Thyroid gland (tissue), 4 donors: ENCODE measurements at regions not wholly inside any gene's neighbourhood (a gene's known extent, or its start where the extent isn't known, plus 50 kb on each side); places are given as distances from the start of the nearest gene placed in this dataset.

Experiments used
- DNase-seq, 2 donors: peaks; one replicate each; pipeline ENCODE4 v3.0.0-alpha.2; 2019
- H3K27ac ChIP-seq, 3 donors: fragments of 200-600 bp; sonication (generic); 1 replicate in 2 of 3; 2 replicates in 1 of 3; pipeline ENCODE4 v1.5.1; 2016 to 2019; ENCODE audit warnings: mild to moderate bottlenecking in 1 of 3, moderate library complexity in 1 of 3
- H3K27me3 ChIP-seq: fragments of 200-600 bp; sonication (generic); one replicate; pipeline ENCODE4 v1.5.1; 2019
- H3K36me3 ChIP-seq, 2 donors: fragments of 200-600 bp; sonication (generic); one replicate each; pipeline ENCODE4 v1.5.1; 2016 to 2019
- H3K4me1 ChIP-seq, 2 donors: fragments of 200-600 bp; sonication (generic); one replicate each; pipeline ENCODE4 v1.5.1; 2017 to 2019
- H3K4me3 ChIP-seq, 3 donors: fragments of 200-600 bp; sonication (generic); replicated peaks in 1 of 3; 1 replicate in 2 of 3; 2 replicates in 1 of 3; pipeline ENCODE4 v1.5.1; 2016; ENCODE audit warnings: mild to moderate bottlenecking in 1 of 3
- H3K9me3 ChIP-seq: fragments of 200-600 bp; sonication (generic); one replicate; pipeline ENCODE4 v1.5.1; 2017
- POLR2A ChIP-seq, 2 donors: fragments of 450-650 bp; IDR thresholded peaks; one replicate each; pipeline ENCODE4 v1.6.1; 2017; ENCODE audit warnings: antibody characterized with exemption in 2 of 2, mild to moderate bottlenecking in 2 of 2, moderate library complexity in 1 of 2
- WGBS, 2 donors: methylation state at CpG; one replicate each; pipeline ENCODE4 v1.1.5; 2017; 5-methylcytosine and 5-hydroxymethylcytosine counted together
- intact Hi-C: fragments of 100-400 bp; cut with DNase I; formaldehyde crosslinking; loops from one replicate; pipeline ENCODE4 v1.15.1; 2023
- TF ChIP-seq, protein P1 (sequence below), 6 experiments: fragments of 200-600 bp in 3 of 6; fragments of 450-650 bp in 3 of 6; sonication (generic) in 3 of 6; IDR thresholded peaks; one replicate each; pipeline ENCODE4 v1.5.1; 2016 to 2019; ENCODE audit warnings: antibody characterized with exemption in 6 of 6, mild to moderate bottlenecking in 2 of 6, inconsistent platforms in 1 of 6, moderate library complexity in 1 of 6

DNA sequence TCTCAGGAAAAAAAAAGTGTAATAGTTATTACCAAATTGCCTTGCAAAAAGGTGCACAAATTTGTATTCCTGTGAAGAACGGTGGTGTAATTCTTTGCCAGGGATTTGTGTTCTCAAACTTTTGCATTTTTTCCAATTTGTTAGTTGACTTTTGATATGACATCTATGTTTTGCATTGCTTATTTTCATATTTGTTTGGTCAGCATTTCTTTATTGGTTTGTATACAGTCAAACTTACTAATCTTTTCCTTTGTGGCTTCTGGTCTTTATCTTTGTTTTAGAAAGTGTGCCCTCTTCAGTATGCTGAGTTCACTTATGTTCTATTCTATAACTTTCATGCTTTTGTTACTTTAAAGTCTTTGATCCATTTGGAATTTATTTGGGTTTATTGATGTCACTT is 226.2 kb upstream of the ZFHX3 start:
- TF ChIP-seq, protein P1, sequence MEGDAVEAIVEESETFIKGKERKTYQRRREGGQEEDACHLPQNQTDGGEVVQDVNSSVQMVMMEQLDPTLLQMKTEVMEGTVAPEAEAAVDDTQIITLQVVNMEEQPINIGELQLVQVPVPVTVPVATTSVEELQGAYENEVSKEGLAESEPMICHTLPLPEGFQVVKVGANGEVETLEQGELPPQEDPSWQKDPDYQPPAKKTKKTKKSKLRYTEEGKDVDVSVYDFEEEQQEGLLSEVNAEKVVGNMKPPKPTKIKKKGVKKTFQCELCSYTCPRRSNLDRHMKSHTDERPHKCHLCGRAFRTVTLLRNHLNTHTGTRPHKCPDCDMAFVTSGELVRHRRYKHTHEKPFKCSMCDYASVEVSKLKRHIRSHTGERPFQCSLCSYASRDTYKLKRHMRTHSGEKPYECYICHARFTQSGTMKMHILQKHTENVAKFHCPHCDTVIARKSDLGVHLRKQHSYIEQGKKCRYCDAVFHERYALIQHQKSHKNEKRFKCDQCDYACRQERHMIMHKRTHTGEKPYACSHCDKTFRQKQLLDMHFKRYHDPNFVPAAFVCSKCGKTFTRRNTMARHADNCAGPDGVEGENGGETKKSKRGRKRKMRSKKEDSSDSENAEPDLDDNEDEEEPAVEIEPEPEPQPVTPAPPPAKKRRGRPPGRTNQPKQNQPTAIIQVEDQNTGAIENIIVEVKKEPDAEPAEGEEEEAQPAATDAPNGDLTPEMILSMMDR (IDR thresholded peaks at IDR 0.05) = no peak
- no peak for TF ChIP-seq POLR2A (IDR thresholded peaks at IDR 0.05)
- no peak for DNase-seq
- Histone ChIP-seq H3K27ac (no peak overlapping the region), H3K27me3 (no peaks in the 10 kb centered on the region), H3K4me1 (no peaks in the 10 kb centered on the region), H3K9me3 (no peaks in the 10 kb centered on the region), H3K4me3 (no peak overlapping the region), H3K36me3 (no peaks in the 10 kb centered on the region)
- WGBS, 2 donors = 96 to 98% methylated on average over 1 of the region's 1 CpG
- intact Hi-C loops = no loop called here

DNA sequence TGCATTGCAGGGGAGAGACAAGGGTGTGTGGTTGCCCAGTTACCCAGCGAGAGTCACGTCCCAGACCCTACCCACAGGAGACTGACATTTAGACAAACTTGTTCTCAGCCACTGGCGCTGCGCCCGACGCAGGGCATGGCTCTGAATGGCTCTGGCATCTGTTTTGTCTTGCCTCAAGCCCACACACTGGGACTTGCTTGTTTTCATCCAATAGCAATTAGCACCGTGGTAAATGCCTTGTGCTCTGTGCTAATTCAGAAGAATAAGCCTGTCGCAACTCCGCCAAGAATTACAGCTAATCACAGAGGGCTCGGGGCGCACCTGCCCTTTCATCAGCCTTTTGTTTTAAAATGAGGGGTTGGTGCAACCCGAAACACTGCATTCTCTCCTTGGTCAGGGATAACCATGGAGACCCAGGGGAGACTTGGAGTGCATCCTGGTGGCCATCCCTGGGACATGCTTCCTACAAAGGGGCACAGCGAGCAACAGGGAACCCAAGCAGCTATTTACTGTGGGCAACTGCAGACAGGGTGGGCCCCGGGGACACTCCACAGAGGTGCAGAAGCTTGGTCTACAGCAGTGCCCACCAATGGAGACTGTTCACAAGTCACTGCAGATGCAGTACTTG is 220.6 kb upstream of the ZFHX3 start:
- Histone ChIP-seq H3K27me3 (no peaks in the 10 kb centered on the region), H3K4me1 (no peaks in the 10 kb centered on the region), H3K4me3 (no peak overlapping the region), H3K36me3 (no peaks in the 10 kb centered on the region), H3K27ac (no peak overlapping the region), H3K9me3 (no peaks in the 10 kb centered on the region)
- 85 to 88% methylated on average over 12 to 14 of the region's 14 CpGs for WGBS, 2 donors
- intact Hi-C loops = no loop called here
- TF ChIP-seq, protein P1 (IDR thresholded peaks at IDR 0.05) = no peak
- TF ChIP-seq POLR2A (IDR thresholded peaks at IDR 0.05) = no peak
- DNase-seq = peak in 1 of 2 donors; percentile 7

DNA sequence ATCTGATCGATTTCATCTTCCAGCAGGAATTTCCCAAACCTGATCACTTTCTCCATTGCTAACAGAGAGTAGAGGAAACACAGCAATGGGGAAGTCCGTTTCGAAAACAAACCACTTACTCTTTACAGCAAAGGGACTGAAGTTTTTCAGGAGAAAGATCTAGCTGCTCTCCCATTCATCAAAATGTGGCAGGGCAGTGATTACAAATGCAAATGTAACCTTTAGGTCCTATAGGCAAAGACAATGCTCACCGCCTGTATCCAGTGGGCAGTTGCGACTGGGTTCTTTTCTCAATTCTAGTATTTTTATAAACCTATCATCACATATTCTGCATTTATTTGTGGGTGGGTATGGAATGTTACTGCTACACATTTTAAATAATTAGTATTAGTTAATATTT is 218.0 kb upstream of the ZFHX3 start:
- 78 to 80% methylated on average over 5 of the region's 5 CpGs for WGBS, 2 donors
- H3K9me3 ChIP-seq = no peaks in the 10 kb centered on the region
- no peaks in the 10 kb centered on the region for H3K4me1 ChIP-seq
- H3K4me3 ChIP-seq = no peak overlapping the region
- H3K27me3 ChIP-seq = no peaks in the 10 kb centered on the region
- no peaks in the 10 kb centered on the region for H3K36me3 ChIP-seq
- intact Hi-C loops = no loop called here
- TF ChIP-seq, protein P1 (IDR thresholded peaks at IDR 0.05) = no peak
- no peak for TF ChIP-seq POLR2A (IDR thresholded peaks at IDR 0.05)
- DNase-seq = no peak
- H3K27ac ChIP-seq = no peak overlapping the region

DNA sequence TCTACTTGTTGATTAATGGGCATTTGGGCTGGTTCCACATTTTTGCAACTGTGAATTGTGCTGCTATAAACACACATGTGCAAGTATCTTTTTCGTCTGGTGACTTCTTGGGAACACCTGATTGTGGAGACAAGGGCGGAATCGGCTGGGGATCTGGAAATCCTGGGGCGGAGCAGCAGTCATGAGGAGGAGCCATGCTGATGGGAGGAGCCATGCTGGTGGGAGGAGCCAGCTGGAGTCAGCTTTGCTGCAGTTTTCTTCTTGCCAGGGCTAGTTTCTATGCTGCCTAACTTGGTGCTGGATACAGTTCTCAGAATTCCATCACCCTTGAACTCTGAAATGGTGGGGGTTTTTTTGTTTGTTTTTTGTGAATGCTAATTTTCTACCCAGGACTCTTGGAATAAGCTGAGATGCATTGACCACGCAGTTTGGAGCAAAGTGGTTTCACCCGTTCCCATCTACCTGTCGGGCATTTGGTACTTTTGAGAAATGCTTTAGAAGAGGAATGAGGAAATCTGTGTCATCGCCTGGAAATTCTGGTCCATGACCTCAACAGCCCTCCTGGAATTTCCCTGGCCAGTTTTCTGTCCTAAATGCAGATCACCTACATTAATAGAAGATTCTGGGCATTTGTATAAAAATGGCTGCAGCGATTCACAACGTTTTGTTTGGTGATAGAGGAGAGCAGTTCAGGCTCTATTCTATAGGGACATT is 217.4 kb upstream of the ZFHX3 start:
- intact Hi-C loops = no loop called here
- H3K4me3 ChIP-seq = no peak overlapping the region
- H3K27ac ChIP-seq = no peak overlapping the region
- H3K4me1 ChIP-seq = no peaks in the 10 kb centered on the region
- WGBS, 2 donors = 73 to 81% methylated on average over 10 of the region's 10 CpGs
- DNase-seq = peak in 1 of 2 donors; percentile 2
- TF ChIP-seq POLR2A (IDR thresholded peaks at IDR 0.05) = no peak
- TF ChIP-seq, protein P1 (IDR thresholded peaks at IDR 0.05) = no peak
- no peaks in the 10 kb centered on the region for H3K27me3 ChIP-seq
- no peaks in the 10 kb centered on the region for H3K9me3 ChIP-seq
- no peaks in the 10 kb centered on the region for H3K36me3 ChIP-seq

DNA sequence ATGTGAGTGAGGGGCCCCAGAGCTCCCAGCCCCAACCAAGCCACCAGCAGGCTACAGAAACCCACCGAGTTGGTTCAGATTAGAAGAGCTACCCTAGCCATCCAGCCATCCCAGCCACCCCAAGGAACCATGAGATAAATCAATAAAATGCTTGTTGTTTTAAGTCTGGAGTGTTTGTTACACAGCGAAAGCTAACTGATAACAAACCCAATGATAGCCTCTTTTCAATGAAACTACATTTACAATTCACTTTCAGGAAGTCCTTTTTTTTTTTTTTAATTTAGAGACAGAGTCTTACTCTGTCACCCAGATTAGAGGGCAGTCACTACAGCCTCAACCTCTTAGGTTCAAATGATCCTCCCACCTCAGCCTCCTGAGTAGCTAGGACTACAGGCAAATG is 215.0 kb upstream of the ZFHX3 start:
- no peak for DNase-seq
- Histone ChIP-seq H3K4me1 (no peaks in the 10 kb centered on the region), H3K9me3 (no peaks in the 10 kb centered on the region), H3K36me3 (no peaks in the 10 kb centered on the region), H3K4me3 (no peak overlapping the region), H3K27me3 (no peaks in the 10 kb centered on the region), H3K27ac (no peak overlapping the region)
- intact Hi-C loops = no loop called here
- no peak for TF ChIP-seq POLR2A (IDR thresholded peaks at IDR 0.05)
- TF ChIP-seq, protein P1 (IDR thresholded peaks at IDR 0.05) = no peak
- 92 to 100% methylated on average over 2 of the region's 2 CpGs for WGBS, 2 donors
